CD8-positive, alpha-beta memory T cell (primary cell): ENCODE measurements at regions not wholly inside any gene's neighbourhood (a gene's known extent, or its start where the extent isn't known, plus 50 kb on each side); places are given as distances from the start of the nearest gene placed in this dataset.

Experiments
- CTCF ChIA-PET: fragments of 350-600 bp; sonication (Branson Sonifier 250); formaldehyde crosslinking; loops from one replicate; lab custom pipeline; 2021; ENCODE audit warnings: antibody characterized with exemption; lab: Charles Lee
- POLR2A ChIA-PET: fragments of 350-600 bp; sonication (Branson Sonifier 250); formaldehyde crosslinking; loops from one replicate; lab custom pipeline; 2021; ENCODE audit warnings: antibody characterized with exemption; lab: Charles Lee
- DNase-seq, 5 donors: peaks; one replicate each; pipeline versions ENCODE4 v3.0.0 to v3.0.0-alpha.2; 2020 to 2022; ENCODE audit warnings: mixed read lengths in 1 of 5
- H3K27ac ChIP-seq: one replicate; pipeline ENCODE4 v1.7.0; 2013; ENCODE audit warnings: low read depth, mild to moderate bottlenecking, low read length, moderate library complexity
- H3K27me3 ChIP-seq: 2 replicates; pipeline ENCODE4 v1.7.0; 2013; ENCODE audit warnings: low read length, mild to moderate bottlenecking; ENCODE audit not compliant: insufficient read depth, poor library complexity, severe bottlenecking
- H3K36me3 ChIP-seq: 2 replicates; pipeline ENCODE4 v1.7.0; 2013; ENCODE audit warnings: mild to moderate bottlenecking, low read length, moderate library complexity; ENCODE audit not compliant: insufficient read depth
- H3K4me1 ChIP-seq: 2 replicates; pipeline ENCODE4 v1.7.0; 2013; ENCODE audit warnings: mild to moderate bottlenecking, low read length, moderate library complexity; ENCODE audit not compliant: insufficient read depth
- H3K4me3 ChIP-seq: 2 replicates; pipeline ENCODE4 v1.7.0; 2013; ENCODE audit warnings: mild to moderate bottlenecking, low read length
- H3K9me3 ChIP-seq: 2 replicates; pipeline ENCODE4 v1.7.0; 2013; ENCODE audit warnings: mild to moderate bottlenecking, low read length
- H3K27ac Mint-ChIP-seq, 8 donors: one replicate each; pipeline ENCODE4 v1.8.0; 2020 to 2021; ENCODE audit warnings: mixed read lengths in 8 of 8, mild to moderate bottlenecking in 6 of 8, inconsistent platforms in 3 of 8, moderate library complexity in 3 of 8
- H3K27me3 Mint-ChIP-seq, 2 donors: one replicate each; pipeline ENCODE4 v1.8.0; 2020 to 2021; ENCODE audit warnings: mixed read lengths in 2 of 2, mild to moderate bottlenecking in 1 of 2, moderate library complexity in 1 of 2
- H3K36me3 Mint-ChIP-seq, 3 donors: one replicate each; pipeline ENCODE4 v1.8.0; 2020 to 2021; ENCODE audit warnings: mixed read lengths in 3 of 3, inconsistent platforms in 1 of 3, mild to moderate bottlenecking in 1 of 3
- H3K4me1 Mint-ChIP-seq, 3 donors: one replicate each; pipeline ENCODE4 v1.8.0; 2020 to 2021; ENCODE audit warnings: mixed read lengths in 3 of 3, inconsistent platforms in 1 of 3, mild to moderate bottlenecking in 1 of 3
- H3K4me3 Mint-ChIP-seq, 7 donors: one replicate each; pipeline ENCODE4 v1.8.0; 2020 to 2021; ENCODE audit warnings: mixed read lengths in 7 of 7, mild to moderate bottlenecking in 6 of 7, moderate library complexity in 4 of 7, inconsistent platforms in 2 of 7
- H3K9me3 Mint-ChIP-seq, 5 donors: one replicate each; pipeline ENCODE4 v1.8.0; 2020 to 2022; ENCODE audit warnings: mixed read lengths in 5 of 5, mild to moderate bottlenecking in 3 of 5, moderate library complexity in 2 of 5, inconsistent platforms in 1 of 5

DNA sequence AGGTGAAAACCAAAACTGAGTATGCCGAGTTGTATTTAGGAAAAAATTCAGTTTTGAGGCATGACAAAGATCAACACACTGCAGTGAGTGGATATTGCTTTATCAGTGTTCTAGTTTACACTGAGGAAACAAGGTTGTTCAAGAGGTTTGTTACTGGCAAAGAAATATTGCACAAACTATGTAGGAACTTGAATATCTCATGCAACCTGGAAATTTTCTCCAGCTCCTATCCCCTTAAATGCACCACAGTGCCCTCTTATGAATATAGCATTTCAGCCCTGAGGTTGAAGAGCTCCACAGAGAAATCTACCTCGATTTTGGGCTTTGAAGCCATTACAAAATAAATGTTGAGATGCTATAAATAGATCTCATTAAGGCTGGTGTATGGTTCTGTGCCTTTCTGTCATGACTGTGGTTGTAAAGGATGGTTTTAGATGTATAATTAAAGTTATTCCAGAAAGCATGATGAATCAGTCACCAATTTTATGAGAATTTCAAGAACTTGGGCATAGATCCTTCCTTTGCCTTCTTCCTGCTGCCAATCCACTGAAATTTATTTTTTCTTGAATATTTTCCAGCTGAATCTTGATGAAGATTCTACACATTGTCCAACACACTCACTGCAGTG is 159.3 kb downstream of the SPATA31D1 start:
- H3K9me3 Mint-ChIP-seq: peaks cover 0 to 40% (median 3%) of the 10 kb centered on the region in 5 donors
- no peaks in the 10 kb centered on the region for H3K4me1 ChIP-seq
- ChIA-PET CTCF (no interaction called here), POLR2A (no interaction called here)
- no peak overlapping the region for H3K4me3 ChIP-seq
- DNase-seq: no peak
- no peak overlapping the region for H3K27ac ChIP-seq
- no peaks in the 10 kb centered on the region for H3K27me3 Mint-ChIP-seq
- H3K27me3 ChIP-seq: no peaks in the 10 kb centered on the region
- no peaks in the 10 kb centered on the region for H3K4me1 Mint-ChIP-seq
- no peaks in the 10 kb centered on the region for H3K9me3 ChIP-seq
- H3K36me3 ChIP-seq: no peaks in the 10 kb centered on the region
- no peak overlapping the region for H3K27ac Mint-ChIP-seq
- H3K36me3 Mint-ChIP-seq: no peaks in the 10 kb centered on the region
- no peak overlapping the region for H3K4me3 Mint-ChIP-seq

DNA sequence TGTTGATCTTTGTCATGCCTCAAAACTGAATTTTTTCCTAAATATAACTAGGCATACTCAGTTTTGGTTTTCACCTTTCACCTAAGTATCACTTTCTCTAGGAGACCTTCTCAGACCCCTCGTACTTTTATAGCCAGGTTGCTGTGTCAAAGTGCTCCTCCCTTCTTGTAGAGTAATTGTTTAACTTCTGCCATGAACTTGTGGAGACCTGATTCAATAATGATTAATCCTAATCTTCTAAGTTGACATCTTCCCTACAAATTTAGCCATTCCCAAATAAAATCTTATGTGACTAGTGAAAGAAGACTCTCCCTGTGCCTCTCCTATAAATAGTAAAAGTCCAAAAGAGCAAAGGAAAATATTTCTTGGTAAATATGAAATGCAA is 159.8 kb downstream of the SPATA31D1 start:
- DNase-seq: no peak
- Mint-ChIP-seq H3K27ac (no peak overlapping the region), H3K36me3 (no peaks in the 10 kb centered on the region), H3K4me3 (no peak overlapping the region), H3K4me1 (no peaks in the 10 kb centered on the region), H3K27me3 (no peaks in the 10 kb centered on the region), H3K9me3 (peaks cover 0 to 39% (median 3%) of the 10 kb centered on the region in 5 donors)
- no peak overlapping the region for H3K27ac ChIP-seq
- POLR2A ChIA-PET: no interaction called here
- H3K4me3 ChIP-seq: no peak overlapping the region
- H3K36me3 ChIP-seq: no peaks in the 10 kb centered on the region
- no peaks in the 10 kb centered on the region for H3K9me3 ChIP-seq
- no peaks in the 10 kb centered on the region for H3K27me3 ChIP-seq
- no peaks in the 10 kb centered on the region for H3K4me1 ChIP-seq
- CTCF ChIA-PET: no interaction called here

DNA sequence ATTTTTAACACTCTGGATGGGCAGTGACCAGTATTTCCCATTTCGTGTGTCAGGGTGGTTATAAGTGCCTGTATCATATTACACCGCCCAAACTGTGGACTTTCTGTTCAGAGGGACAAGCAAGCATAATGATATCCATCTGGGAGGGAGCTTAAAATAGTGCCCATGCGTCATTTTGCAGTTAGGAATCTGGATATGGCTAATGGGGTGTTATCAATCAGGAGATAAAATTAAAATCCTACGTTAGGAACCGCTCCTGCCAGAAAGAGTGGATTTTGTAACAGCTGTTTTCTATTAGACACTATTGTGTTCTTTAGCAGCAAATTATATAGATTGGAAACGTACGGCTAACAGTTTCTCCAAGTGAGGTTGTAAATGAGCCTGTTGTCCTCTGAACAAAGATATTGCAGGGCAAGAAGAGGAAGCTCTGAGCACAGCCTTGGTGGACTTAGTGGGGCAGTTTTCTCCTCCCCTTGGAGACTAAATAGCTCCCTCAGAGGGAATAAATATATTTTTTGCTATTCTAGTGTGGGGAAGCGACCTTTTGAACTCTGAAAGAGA is 160.4 kb downstream of the SPATA31D1 start:
- DNase-seq: no peak
- H3K9me3 Mint-ChIP-seq: peaks cover 0 to 33% (median 2%) of the 10 kb centered on the region in 5 donors
- H3K27ac Mint-ChIP-seq: no peak overlapping the region
- no peak overlapping the region for H3K4me3 Mint-ChIP-seq
- no peaks in the 10 kb centered on the region for H3K4me1 Mint-ChIP-seq
- ChIA-PET CTCF (no interaction called here), POLR2A (no interaction called here)
- no peaks in the 10 kb centered on the region for H3K9me3 ChIP-seq
- H3K27me3 ChIP-seq: no peaks in the 10 kb centered on the region
- H3K36me3 ChIP-seq: no peaks in the 10 kb centered on the region
- H3K4me1 ChIP-seq: no peaks in the 10 kb centered on the region
- H3K27me3 Mint-ChIP-seq: no peaks in the 10 kb centered on the region
- no peaks in the 10 kb centered on the region for H3K36me3 Mint-ChIP-seq
- no peak overlapping the region for H3K27ac ChIP-seq
- no peak overlapping the region for H3K4me3 ChIP-seq

DNA sequence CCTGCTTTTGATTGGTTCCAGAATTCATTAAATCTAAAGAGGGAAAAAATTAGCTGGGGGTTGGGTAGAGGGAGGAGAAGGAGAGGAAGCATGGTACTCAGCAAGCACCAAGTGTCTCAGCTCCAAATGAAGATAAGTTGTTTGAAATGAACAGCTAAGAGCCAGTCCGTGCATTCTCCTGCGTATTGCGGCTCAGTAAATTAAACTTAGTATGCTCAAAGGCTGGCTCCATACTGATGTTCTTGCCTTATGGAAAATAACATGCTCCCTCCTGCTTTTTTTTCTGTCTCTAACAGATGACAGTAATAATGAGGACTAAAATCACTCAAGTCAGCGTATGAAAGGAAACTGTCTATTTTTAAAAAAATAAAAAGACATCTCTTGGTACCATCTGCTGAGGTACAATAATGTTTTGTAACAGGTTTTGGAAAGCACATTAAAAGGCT is 161.0 kb downstream of the SPATA31D1 start:
- CTCF ChIA-PET: no interaction called here
- no peak overlapping the region for H3K27ac Mint-ChIP-seq
- DNase-seq: no peak

DNA sequence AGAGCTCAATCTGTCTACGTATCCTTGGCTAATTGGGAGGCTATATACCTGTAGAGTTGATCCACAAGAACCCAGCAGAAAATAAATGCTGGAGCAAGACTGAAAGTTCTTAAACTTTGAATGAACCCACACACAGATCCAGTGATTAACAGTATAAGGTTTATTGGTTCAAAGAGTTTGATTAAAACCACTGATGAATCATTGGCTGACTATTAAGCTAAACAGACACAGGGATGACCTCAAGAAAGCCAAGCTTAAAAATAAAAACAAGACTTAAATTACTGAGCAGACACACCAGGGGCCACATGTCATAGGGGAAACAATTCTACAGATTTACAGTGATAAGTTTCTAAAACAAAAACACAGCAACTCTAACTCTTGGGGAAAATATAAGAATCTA is 163.6 kb downstream of the SPATA31D1 start:
- Histone ChIP-seq H3K4me3 (no peak overlapping the region), H3K27ac (no peak overlapping the region), H3K27me3 (no peaks in the 10 kb centered on the region), H3K36me3 (no peaks in the 10 kb centered on the region), H3K4me1 (no peaks in the 10 kb centered on the region), H3K9me3 (no peaks in the 10 kb centered on the region)
- ChIA-PET CTCF (no interaction called here), POLR2A (no interaction called here)
- no peak overlapping the region for H3K4me3 Mint-ChIP-seq
- no peaks in the 10 kb centered on the region for H3K36me3 Mint-ChIP-seq
- no peak for DNase-seq
- no peaks in the 10 kb centered on the region for H3K4me1 Mint-ChIP-seq
- H3K27me3 Mint-ChIP-seq: no peaks in the 10 kb centered on the region
- no peak overlapping the region for H3K27ac Mint-ChIP-seq
- peaks cover 0 to 38% (median 0%) of the 10 kb centered on the region in 5 donors for H3K9me3 Mint-ChIP-seq

More for the DNA sequence above, 161.0 kb downstream of the SPATA31D1 start:
- H3K4me3 ChIP-seq: no peak overlapping the region
- no peak overlapping the region for H3K4me3 Mint-ChIP-seq
- H3K9me3 ChIP-seq: no peaks in the 10 kb centered on the region
- no peaks in the 10 kb centered on the region for H3K27me3 Mint-ChIP-seq
- H3K4me1 Mint-ChIP-seq: no peaks in the 10 kb centered on the region
- no peaks in the 10 kb centered on the region for H3K27me3 ChIP-seq
- H3K27ac ChIP-seq: no peak overlapping the region
- no peaks in the 10 kb centered on the region for H3K36me3 ChIP-seq
- POLR2A ChIA-PET: no interaction called here
- H3K4me1 ChIP-seq: no peaks in the 10 kb centered on the region
- H3K9me3 Mint-ChIP-seq: peaks cover 0 to 32% (median 2%) of the 10 kb centered on the region in 5 donors
- no peaks in the 10 kb centered on the region for H3K36me3 Mint-ChIP-seq

DNA sequence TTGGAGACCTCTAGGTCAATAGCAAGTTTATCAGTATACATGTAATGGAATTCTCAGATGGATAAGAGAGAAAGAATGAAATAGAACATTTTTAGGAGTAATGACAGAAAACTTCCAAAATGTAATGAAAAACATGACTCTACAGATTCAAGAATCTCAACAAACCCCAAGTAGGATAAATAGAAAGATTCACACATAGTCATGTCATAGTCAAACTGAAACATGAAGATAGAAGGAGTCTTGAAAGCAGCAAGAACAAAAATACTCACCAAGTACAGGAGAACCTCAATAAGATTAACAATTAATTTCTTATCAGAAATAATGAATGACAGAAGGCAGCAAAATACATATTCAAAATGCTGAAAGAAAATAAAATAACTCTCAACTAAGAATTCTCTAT is 164.5 kb downstream of the SPATA31D1 start:
- Histone ChIP-seq H3K4me1 (no peaks in the 10 kb centered on the region), H3K27ac (no peak overlapping the region), H3K9me3 (no peaks in the 10 kb centered on the region), H3K27me3 (no peaks in the 10 kb centered on the region), H3K36me3 (no peaks in the 10 kb centered on the region), H3K4me3 (no peak overlapping the region)
- H3K4me1 Mint-ChIP-seq: no peaks in the 10 kb centered on the region
- H3K27ac Mint-ChIP-seq: no peak overlapping the region
- no peaks in the 10 kb centered on the region for H3K36me3 Mint-ChIP-seq
- ChIA-PET CTCF (no interaction called here), POLR2A (no interaction called here)
- no peak for DNase-seq
- H3K27me3 Mint-ChIP-seq: no peaks in the 10 kb centered on the region
- no peak overlapping the region for H3K4me3 Mint-ChIP-seq
- H3K9me3 Mint-ChIP-seq: peaks cover 0 to 35% (median 0%) of the 10 kb centered on the region in 5 donors

DNA sequence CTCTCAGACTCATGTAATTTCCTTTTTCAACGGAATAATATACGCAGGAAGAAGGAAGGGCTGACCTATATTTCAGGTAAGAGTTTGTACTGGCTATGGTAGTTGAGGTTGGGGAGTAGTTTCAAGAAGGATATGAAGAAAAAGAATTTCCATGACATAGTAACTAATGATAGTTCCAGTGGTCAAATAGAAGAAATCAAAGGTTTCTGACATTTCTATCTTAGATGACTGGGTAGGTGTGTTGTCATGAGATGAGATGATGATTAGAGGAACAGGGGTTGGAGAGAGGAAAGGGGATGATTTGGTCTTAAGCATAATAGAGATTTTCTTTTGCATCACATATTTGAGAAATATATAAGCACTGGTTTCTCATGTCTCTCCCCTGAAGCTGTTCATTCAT is 166.0 kb downstream of the SPATA31D1 start:
- Histone ChIP-seq H3K4me3 (no peak overlapping the region), H3K27me3 (no peaks in the 10 kb centered on the region), H3K36me3 (no peaks in the 10 kb centered on the region), H3K4me1 (no peaks in the 10 kb centered on the region), H3K27ac (no peak overlapping the region), H3K9me3 (no peaks in the 10 kb centered on the region)
- H3K9me3 Mint-ChIP-seq: peaks cover 0 to 35% (median 0%) of the 10 kb centered on the region in 5 donors
- peak overlapping the region in 1 of 7 donors; percentile 1 for H3K4me3 Mint-ChIP-seq
- CTCF ChIA-PET: no interaction called here
- DNase-seq: no peak
- H3K27me3 Mint-ChIP-seq: no peaks in the 10 kb centered on the region
- no peak overlapping the region for H3K27ac Mint-ChIP-seq
- POLR2A ChIA-PET: no interaction called here
- H3K36me3 Mint-ChIP-seq: no peaks in the 10 kb centered on the region
- H3K4me1 Mint-ChIP-seq: no peaks in the 10 kb centered on the region

DNA sequence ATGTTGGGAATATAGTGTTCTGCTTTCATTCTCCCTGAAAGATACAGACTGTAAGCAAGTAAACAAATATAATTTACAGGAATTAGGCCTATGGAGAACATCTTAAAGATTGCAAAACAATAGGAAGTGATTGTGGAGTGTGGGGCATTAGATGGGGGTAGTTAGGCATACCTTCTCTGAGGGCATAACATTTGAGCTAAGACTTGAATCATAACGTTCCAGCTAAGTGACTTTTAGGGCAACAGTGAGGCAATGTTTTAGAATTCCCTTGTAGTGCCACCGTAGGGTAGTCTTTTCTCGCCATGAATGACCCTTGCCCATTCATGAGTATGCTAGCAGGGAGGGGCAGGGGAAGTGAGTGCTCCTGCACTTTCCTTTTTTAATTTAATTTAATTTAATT is 173.3 kb downstream of the SPATA31D1 start:
- Mint-ChIP-seq H3K27me3 (no peaks in the 10 kb centered on the region), H3K9me3 (peaks cover 0 to 12% (median 6%) of the 10 kb centered on the region in 5 donors), H3K4me3 (no peak overlapping the region), H3K4me1 (no peaks in the 10 kb centered on the region), H3K27ac (no peak overlapping the region), H3K36me3 (no peaks in the 10 kb centered on the region)
- H3K27me3 ChIP-seq: no peaks in the 10 kb centered on the region
- H3K9me3 ChIP-seq: no peaks in the 10 kb centered on the region
- H3K27ac ChIP-seq: no peak overlapping the region
- H3K4me1 ChIP-seq: no peaks in the 10 kb centered on the region
- H3K4me3 ChIP-seq: no peak overlapping the region
- ChIA-PET CTCF (no interaction called here), POLR2A (no interaction called here)
- H3K36me3 ChIP-seq: no peaks in the 10 kb centered on the region
- DNase-seq: no peak
